ENCODE measurements at regions not wholly inside any gene's neighbourhood (a gene's known extent, or its start where the extent isn't known, plus 50 kb on each side); places are given as distances from the start of the nearest gene placed in this dataset.

DNA sequence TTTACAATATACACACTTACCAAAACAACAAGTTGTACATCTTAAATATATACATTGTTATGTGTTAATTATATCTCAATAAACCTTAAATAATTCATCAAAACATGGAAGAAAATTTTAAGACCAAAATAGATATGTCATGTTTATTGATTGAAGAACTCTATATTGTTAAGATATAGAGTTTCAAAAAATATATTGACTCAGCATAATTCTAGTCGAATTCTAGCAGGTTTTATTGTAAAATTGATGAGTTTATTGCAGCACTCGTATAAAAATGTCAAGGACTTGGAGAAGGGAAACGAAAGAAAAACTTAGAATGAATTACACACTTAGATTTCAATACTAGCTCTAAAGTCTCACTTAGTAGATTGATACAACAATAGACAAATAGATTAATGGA is 575.4 kb upstream of the SORCS1 start:
- ChIA-PET POLR2A (no interaction called here), CTCF (no interaction called here)
- DNase-seq = no peak
- H3K36me3 Mint-ChIP-seq (ENCODE audit: low read depth) = no peaks in the 10 kb centered on the region
- no peak overlapping the region for H3K27ac Mint-ChIP-seq
- no peak overlapping the region for H3K4me3 Mint-ChIP-seq
- no peaks in the 10 kb centered on the region for H3K4me1 Mint-ChIP-seq
- H3K9me3 Mint-ChIP-seq = peaks cover 16% of the 10 kb centered on the region
- no peaks in the 10 kb centered on the region for H3K27me3 Mint-ChIP-seq

DNA sequence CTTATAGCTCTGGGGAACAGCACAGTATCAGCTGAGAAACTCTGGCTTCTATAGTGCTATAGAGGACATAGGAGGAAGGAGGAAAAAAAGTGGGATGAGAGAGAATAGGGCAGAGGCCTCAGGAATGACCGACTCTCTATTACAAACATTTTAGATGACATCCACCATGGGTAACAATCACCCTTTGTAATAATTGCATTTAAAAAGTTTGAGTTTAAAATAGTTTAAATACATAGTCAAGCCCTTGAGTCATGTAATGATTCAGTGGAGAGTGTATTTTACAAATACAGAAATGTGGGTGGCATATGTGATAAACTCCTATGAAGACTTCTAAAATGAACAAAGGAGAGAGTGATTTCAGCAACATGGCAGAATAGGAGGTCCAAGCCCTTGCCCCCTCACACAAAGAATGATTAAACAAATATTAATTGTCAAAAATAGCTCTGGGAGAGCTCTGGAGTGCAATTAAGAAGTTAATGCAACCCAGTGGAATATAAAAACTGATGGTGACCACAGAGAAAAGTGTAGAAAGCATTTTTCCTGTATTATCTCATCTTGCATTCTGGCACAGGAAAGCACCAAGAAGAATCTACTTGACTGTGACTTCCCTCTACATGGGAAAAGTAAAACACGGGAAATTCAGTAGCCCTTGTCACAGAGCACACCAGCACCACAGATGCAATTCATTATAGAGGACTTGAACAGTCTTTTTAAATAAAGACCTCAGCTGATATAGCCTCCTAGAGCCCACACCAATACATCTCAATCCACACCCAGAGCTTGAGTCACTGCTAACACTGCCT is 569.0 kb upstream of the SORCS1 start:
- ChIA-PET CTCF (no interaction called here), POLR2A (no interaction called here)
- H3K9me3 Mint-ChIP-seq = peaks cover 18% of the 10 kb centered on the region
- H3K27ac Mint-ChIP-seq = no peak overlapping the region
- no peak for DNase-seq
- H3K36me3 Mint-ChIP-seq (ENCODE audit: low read depth) = no peaks in the 10 kb centered on the region
- H3K4me3 Mint-ChIP-seq = no peak overlapping the region
- no peaks in the 10 kb centered on the region for H3K4me1 Mint-ChIP-seq
- H3K27me3 Mint-ChIP-seq = no peaks in the 10 kb centered on the region

DNA sequence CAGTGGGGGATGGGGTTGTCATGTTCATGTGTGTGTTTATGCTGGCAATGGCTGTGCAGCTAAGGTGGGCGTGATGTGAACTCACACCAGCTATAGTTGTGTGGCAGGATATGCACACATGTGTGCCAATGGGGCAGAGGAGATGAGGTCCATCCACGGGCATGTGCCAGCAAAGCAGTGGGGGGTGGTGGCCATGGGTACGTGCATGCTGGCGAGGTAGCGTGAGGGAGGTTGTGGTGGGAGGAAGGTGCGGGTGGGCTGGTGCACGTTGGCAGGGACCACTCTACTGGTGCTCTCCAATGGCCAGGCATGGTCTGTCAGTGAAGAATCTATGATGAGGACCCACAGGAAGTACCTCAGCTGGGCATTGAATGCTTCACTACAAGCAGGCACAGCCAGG is 567.5 kb upstream of the SORCS1 start:
- Mint-ChIP-seq H3K4me3 (no peak overlapping the region), H3K4me1 (no peaks in the 10 kb centered on the region), H3K36me3 (ENCODE audit: low read depth) (no peaks in the 10 kb centered on the region), H3K27me3 (no peaks in the 10 kb centered on the region), H3K9me3 (peaks cover 10% of the 10 kb centered on the region), H3K27ac (no peak overlapping the region)
- DNase-seq = no peak
- CTCF ChIA-PET = no interaction called here
- POLR2A ChIA-PET = no interaction called here

DNA sequence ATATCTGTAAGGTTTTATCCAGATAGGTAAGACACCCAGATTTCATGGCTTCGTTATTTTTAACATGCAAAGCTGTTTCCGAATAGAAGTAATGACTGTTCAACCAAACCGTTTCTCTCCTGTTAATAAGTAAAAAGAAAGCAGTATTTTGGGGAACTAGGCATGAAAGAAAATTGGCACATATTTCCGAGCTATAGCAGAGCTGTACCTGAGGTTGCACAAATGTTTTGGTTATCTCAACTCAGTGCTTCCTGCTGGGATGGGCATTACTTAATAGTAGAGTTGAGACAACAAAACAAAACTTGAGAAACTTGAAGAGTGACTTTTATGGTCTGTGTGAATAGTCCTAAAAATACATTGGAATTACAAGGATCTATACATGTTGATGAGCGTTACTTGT is 564.3 kb upstream of the SORCS1 start:
- no peak for DNase-seq
- H3K27ac Mint-ChIP-seq = no peak overlapping the region
- no peaks in the 10 kb centered on the region for H3K36me3 Mint-ChIP-seq (ENCODE audit: low read depth)
- H3K4me1 Mint-ChIP-seq = no peaks in the 10 kb centered on the region
- no peaks in the 10 kb centered on the region for H3K27me3 Mint-ChIP-seq
- H3K4me3 Mint-ChIP-seq = no peak overlapping the region
- ChIA-PET POLR2A (no interaction called here), CTCF (no interaction called here)
- H3K9me3 Mint-ChIP-seq = peaks cover 4% of the 10 kb centered on the region

DNA sequence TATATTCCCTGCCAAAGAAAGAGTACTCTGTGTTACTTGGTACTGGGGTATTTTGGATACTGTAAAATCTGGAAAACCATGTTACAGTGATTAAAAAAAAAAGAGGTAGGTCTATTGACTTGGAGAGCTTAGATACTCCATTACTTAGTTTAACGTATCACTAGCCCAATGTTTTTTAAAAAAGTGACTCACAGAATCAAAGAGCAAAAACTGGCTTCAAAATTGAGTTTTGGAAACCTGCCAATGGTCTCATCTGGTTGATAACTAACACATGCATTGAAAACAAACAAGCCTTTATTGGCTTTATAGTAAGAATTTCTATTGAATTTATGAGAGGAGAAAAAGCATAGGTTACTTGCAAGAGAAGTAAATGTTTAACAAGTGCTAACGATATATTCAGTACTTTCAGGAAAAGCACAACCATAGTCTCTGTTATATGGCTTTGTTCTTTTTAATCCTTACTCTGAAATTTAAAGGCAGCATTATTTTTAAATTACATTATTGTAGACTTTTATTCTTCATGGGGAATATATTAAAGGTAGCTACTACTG is 563.3 kb upstream of the SORCS1 start:
- DNase-seq = no peak
- Mint-ChIP-seq H3K4me1 (no peaks in the 10 kb centered on the region), H3K9me3 (peaks cover 2% of the 10 kb centered on the region), H3K36me3 (ENCODE audit: low read depth) (no peaks in the 10 kb centered on the region), H3K27me3 (no peaks in the 10 kb centered on the region), H3K4me3 (no peak overlapping the region), H3K27ac (no peak overlapping the region)
- CTCF ChIA-PET = no interaction called here
- POLR2A ChIA-PET = no interaction called here

DNA sequence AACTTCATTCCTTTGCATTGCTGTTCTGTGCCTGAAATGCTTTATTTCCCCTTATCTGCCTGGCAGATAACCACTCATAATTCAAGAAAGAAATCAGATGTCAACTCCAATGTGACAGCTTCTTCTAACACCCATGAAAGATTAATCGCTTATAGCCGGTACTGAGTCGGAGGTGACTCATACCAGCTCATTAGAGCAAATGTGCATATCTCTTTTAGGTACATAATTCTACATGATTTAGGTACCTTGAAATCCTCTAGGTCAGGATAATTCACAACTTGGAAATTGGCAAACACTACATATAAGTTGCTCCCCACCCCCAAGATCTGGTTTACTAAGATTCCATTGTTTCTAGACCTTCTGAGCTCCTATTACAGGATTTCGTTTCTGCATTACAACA is 554.4 kb upstream of the SORCS1 start:
- H3K27me3 Mint-ChIP-seq = no peaks in the 10 kb centered on the region
- ChIA-PET POLR2A (no interaction called here), CTCF (no interaction called here)
- H3K4me3 Mint-ChIP-seq = no peak overlapping the region
- no peak for DNase-seq
- no peaks in the 10 kb centered on the region for H3K36me3 Mint-ChIP-seq (ENCODE audit: low read depth)
- no peaks in the 10 kb centered on the region for H3K4me1 Mint-ChIP-seq
- H3K27ac Mint-ChIP-seq = no peak overlapping the region
- H3K9me3 Mint-ChIP-seq = peaks cover 8% of the 10 kb centered on the region

DNA sequence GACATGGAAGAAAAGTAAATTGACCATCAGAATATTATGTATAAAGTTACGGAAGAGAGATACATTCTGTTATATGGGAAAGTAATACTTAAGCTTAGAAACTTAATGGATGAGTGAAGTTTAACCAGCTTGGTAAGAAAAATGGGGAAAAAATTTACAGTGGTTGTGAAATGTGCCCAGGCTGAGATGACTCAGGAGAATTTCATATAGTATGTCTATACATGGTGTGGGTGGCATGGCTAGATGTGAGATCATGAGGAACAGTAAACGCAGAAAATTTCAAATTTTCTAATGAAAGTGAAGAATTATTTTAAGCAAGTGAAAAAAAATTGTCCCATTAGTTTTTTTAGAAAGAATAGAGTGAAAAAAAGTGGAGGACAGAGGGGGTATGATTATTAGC is 552.5 kb upstream of the SORCS1 start:
- Mint-ChIP-seq H3K27me3 (no peaks in the 10 kb centered on the region), H3K36me3 (ENCODE audit: low read depth) (no peaks in the 10 kb centered on the region), H3K27ac (no peak overlapping the region), H3K9me3 (peaks cover 8% of the 10 kb centered on the region), H3K4me1 (no peaks in the 10 kb centered on the region), H3K4me3 (no peak overlapping the region)
- POLR2A ChIA-PET = no interaction called here
- CTCF ChIA-PET = no interaction called here
- DNase-seq = no peak

DNA sequence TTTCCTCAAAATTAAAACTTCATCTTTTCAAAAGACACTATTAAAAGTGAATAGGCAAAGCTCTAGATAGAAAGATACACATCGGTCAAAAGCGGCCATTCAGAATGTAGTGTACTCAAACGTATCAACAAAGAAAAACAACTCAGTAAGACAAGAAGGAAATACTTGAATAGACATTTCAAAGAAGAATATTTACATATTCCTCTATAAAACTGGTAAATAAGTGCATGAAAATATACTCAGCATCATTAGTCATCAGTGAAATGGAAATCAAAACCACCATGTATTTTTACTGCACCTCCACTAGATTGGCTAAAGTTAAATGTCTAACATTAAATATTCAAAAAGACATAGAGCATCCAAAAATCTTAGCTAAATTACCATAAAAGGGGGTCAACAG is 551.1 kb upstream of the SORCS1 start:
- Mint-ChIP-seq H3K27me3 (no peaks in the 10 kb centered on the region), H3K36me3 (ENCODE audit: low read depth) (no peaks in the 10 kb centered on the region), H3K9me3 (peaks cover 6% of the 10 kb centered on the region), H3K4me1 (no peaks in the 10 kb centered on the region), H3K4me3 (no peak overlapping the region), H3K27ac (no peak overlapping the region)
- CTCF ChIA-PET = no interaction called here
- POLR2A ChIA-PET = no interaction called here
- no peak for DNase-seq

DNA sequence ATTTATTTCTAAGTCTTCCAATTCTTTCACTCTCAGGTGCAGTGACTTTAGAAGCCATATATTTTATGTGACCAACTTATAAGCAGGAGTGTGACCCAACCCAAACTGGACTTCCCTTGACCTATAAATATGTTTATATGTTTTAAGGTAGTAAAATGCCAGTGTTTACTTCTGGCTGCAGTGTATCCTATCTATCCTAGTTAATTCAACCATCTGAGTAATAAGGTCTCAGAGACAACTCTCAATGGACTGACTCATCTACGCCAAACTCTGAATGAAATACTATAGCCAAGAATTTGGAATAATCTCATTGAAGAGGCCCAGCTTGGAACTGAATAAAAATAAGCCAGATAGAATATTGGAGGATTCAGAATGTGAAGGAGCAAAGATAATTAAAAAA is 544.5 kb upstream of the SORCS1 start:
- ChIA-PET CTCF (no interaction called here), POLR2A (no interaction called here)
- no peaks in the 10 kb centered on the region for H3K36me3 Mint-ChIP-seq (ENCODE audit: low read depth)
- H3K27ac Mint-ChIP-seq = no peak overlapping the region
- H3K27me3 Mint-ChIP-seq = no peaks in the 10 kb centered on the region
- no peak for DNase-seq
- H3K4me3 Mint-ChIP-seq = no peak overlapping the region
- H3K4me1 Mint-ChIP-seq = no peaks in the 10 kb centered on the region
- H3K9me3 Mint-ChIP-seq = no peaks in the 10 kb centered on the region

DNA sequence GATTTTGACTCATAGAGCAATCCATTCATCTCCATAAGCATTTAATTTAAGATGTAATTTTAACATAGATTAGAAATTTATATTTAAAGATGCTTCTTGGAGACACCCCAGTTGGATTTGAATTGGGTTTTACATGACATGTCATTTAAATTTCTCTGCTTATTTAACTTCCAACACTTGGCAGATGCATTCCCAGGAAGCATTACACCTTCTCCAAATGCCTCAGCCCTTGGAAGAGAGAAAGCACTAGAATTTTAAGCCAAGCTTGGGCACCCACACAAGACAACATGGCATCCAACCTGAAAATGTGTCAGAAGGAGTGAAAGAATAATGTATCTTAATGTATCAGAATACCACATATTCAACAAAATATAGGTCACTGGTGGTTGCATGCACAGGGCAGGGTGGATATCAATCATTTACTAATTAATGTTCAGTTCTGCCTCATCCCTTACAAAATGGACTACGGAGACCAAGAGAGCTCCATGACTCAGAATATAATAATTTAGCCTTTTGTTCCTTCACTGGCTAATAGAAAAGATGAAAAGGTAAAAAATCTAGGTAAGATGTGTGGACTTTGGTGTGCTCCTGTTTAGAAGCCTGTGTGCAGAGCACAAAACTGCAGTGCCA is 541.7 kb upstream of the SORCS1 start:
- no peaks in the 10 kb centered on the region for H3K9me3 Mint-ChIP-seq
- CTCF ChIA-PET = no interaction called here
- no peak overlapping the region for H3K4me3 Mint-ChIP-seq
- POLR2A ChIA-PET = no interaction called here
- no peak overlapping the region for H3K27ac Mint-ChIP-seq
- no peaks in the 10 kb centered on the region for H3K36me3 Mint-ChIP-seq (ENCODE audit: low read depth)
- H3K4me1 Mint-ChIP-seq = no peaks in the 10 kb centered on the region
- H3K27me3 Mint-ChIP-seq = no peaks in the 10 kb centered on the region
- no peak for DNase-seq

DNA sequence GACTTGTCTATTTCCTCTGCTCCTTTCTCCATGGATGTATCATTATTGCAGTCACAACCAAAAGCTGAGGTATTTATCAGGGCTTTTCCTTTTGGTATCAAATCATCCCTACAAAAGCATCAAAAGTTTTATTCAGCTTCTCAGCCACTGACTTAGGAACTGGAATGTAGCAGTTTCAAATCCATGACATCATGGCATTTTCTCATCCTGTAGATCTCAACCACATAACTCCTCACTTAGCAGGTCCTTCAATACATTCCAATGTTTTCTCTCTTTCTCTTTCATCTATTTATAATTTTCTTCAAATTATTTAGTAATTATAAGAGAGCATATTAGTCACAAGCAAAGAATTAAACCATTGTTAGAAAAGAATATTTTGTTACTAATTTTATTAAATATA is 537.4 kb upstream of the SORCS1 start:
- no peak overlapping the region for H3K27ac Mint-ChIP-seq
- CTCF ChIA-PET = no interaction called here
- no peaks in the 10 kb centered on the region for H3K27me3 Mint-ChIP-seq
- H3K4me3 Mint-ChIP-seq = no peak overlapping the region
- H3K9me3 Mint-ChIP-seq = peaks cover 5% of the 10 kb centered on the region
- H3K36me3 Mint-ChIP-seq (ENCODE audit: low read depth) = no peaks in the 10 kb centered on the region
- POLR2A ChIA-PET = no interaction called here
- no peaks in the 10 kb centered on the region for H3K4me1 Mint-ChIP-seq
- no peak for DNase-seq

DNA sequence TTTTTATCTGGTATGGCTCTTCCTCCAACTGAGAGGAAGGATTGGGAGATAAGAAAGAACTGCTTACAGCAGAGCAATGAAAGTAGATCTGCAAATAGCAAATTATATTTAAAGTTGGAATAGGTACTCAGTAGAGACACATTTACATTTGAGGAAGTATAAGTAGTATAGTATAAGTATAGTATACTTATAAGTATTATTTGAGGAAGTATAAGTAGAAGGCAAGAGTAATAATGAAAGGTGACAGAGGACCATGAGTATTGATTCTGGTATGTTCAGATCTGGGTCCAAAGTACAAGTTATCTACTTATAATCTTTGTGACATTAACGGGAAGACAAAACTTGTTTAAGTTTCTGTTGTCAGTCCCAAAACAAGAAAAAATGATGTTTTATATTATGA is 527.6 kb upstream of the SORCS1 start:
- DNase-seq = no peak
- H3K9me3 Mint-ChIP-seq = no peaks in the 10 kb centered on the region
- ChIA-PET POLR2A (no interaction called here), CTCF (no interaction called here)
- no peaks in the 10 kb centered on the region for H3K4me1 Mint-ChIP-seq
- no peaks in the 10 kb centered on the region for H3K27me3 Mint-ChIP-seq
- no peaks in the 10 kb centered on the region for H3K36me3 Mint-ChIP-seq (ENCODE audit: low read depth)
- H3K4me3 Mint-ChIP-seq = no peak overlapping the region
- no peak overlapping the region for H3K27ac Mint-ChIP-seq

DNA sequence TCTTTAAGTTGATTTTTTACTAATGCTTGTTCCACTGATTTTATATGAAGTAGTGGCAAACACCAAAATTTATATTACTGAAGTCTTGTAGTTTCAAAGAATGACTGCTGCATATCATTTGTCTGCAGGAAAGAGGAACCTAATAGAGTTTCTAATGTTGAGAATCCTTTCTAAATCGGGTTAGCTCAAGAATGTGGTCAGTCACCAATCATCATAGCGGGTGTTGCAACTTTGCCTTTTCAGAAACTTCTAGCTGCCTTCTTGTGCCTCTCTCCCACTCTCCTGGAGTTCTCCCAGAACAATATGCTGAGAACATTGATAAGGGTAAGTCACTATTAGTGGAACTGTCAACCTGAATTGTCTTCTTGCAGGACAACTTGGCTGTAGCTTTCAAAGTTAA is 524.8 kb upstream of the SORCS1 start:
- Mint-ChIP-seq H3K36me3 (ENCODE audit: low read depth) (no peaks in the 10 kb centered on the region), H3K27me3 (no peaks in the 10 kb centered on the region), H3K4me1 (no peaks in the 10 kb centered on the region), H3K9me3 (no peaks in the 10 kb centered on the region), H3K27ac (no peak overlapping the region), H3K4me3 (no peak overlapping the region)
- DNase-seq = no peak
- ChIA-PET CTCF (no interaction called here), POLR2A (no interaction called here)

DNA sequence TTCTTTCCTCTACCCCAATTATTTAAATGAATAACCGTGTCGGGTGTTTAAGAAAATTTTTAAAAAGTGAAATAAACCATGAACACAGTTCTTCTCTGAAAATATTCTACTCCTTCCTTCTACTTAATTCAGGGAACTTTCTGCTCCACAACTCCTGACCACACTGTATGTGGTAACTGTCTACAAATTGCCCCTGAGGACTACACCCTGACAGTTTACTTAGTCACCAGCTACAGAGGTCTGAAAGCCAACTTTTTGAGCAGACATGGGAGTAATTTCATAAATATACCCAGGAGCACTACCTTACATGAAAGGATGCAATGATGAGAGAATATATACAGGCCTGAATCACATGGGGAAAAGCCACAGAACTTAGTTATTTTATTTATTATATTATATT is 523.2 kb upstream of the SORCS1 start:
- ChIA-PET CTCF (no interaction called here), POLR2A (no interaction called here)
- no peaks in the 10 kb centered on the region for H3K36me3 Mint-ChIP-seq (ENCODE audit: low read depth)
- no peaks in the 10 kb centered on the region for H3K9me3 Mint-ChIP-seq
- DNase-seq = no peak
- H3K4me1 Mint-ChIP-seq = no peaks in the 10 kb centered on the region
- H3K27me3 Mint-ChIP-seq = no peaks in the 10 kb centered on the region
- no peak overlapping the region for H3K4me3 Mint-ChIP-seq
- no peak overlapping the region for H3K27ac Mint-ChIP-seq

Data from activated CD4-positive, alpha-beta T cell treated with anti-CD3 and anti-CD28 coated beads, Interleukin-2, amount 10 ng/mL, durations not matched to agents 7 days and 5 days (primary cell).